ENCODE measurements at regions not wholly inside any gene's neighbourhood (a gene's known extent, or its start where the extent isn't known, plus 50 kb on each side); places are given as distances from the start of the nearest gene placed in this dataset.

DNA sequence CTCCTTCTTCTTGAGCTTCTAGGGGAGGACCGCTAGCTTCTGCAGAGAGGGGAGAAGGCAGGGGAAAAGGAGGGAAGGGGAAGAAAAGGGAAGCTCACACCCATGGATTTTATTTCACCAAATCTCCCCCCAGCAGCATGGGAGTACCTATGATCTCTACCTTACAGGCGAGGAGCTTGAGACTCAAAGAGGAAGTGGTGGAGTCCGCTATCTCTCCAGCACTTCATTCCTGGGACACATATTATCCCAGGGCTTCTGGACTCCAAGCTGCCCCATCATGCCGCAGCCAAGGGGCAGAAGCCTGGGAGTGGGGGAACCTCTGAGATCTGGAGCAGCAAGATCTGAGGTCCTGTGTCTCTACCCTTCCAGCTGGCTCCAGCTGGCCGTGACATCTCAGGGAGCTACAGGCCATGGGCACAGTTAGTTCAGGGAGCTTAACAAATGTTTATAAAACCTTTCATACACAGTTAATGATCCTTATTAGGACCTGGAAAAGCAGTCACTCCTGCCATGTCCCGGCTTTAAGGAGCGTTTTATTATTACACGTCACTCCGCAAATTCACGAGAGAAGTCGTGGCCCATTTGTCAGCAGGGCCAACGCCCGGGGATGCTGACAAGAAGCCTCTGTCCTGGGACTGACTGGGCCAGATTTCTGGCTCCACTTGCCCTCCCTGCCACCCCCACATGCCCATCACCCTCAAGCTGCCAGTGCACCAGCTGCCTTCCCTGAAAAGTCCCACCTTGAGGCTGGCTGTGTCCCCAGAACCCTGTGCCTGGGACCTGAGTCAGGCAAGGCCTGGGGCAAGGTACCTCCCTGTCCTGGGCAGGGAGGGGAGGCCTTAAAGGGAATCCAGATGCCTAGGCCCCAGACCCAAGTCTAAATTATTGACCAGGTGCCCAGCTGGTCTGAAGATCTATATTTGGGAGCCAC lies 132.1 kb upstream of the ZMIZ1 start:
- DNase-seq (no peak), ATAC-seq (replicated peaks) (no peak)
- peaks cover 27 to 30% of the 10 kb centered on the region in 2 donors for H3K27me3 Mint-ChIP-seq
- no peaks in the 10 kb centered on the region for H3K36me3 Mint-ChIP-seq
- no peak overlapping the region for H3K27ac Mint-ChIP-seq
- peaks cover 3 to 10% of the 10 kb centered on the region in 2 donors for H3K4me1 Mint-ChIP-seq
- H3K9me3 Mint-ChIP-seq, result no peaks in the 10 kb centered on the region
- no peak overlapping the region for H3K4me3 Mint-ChIP-seq

DNA sequence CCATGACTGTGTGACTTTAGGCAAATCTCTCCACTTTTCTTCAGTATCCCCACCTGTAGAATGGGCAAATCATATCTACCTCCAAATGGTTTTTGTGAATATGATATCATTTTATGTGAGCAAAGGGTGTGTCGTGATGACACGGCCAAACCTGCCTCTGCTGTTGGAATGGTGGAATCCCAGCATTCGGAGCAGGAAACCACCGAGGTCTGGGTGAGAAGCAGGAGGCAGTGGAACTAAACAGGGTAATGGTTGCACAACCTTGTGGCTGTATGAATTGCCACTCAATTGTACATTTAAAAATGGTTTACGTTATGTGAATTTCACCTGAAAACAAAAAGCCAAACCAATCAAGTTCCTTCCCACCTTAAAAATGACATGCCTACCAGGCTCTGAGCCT lies 131.4 kb upstream of the ZMIZ1 start:
- Mint-ChIP-seq H3K4me1 (peaks cover 3 to 10% of the 10 kb centered on the region in 2 donors), H3K9me3 (no peaks in the 10 kb centered on the region)

DNA sequence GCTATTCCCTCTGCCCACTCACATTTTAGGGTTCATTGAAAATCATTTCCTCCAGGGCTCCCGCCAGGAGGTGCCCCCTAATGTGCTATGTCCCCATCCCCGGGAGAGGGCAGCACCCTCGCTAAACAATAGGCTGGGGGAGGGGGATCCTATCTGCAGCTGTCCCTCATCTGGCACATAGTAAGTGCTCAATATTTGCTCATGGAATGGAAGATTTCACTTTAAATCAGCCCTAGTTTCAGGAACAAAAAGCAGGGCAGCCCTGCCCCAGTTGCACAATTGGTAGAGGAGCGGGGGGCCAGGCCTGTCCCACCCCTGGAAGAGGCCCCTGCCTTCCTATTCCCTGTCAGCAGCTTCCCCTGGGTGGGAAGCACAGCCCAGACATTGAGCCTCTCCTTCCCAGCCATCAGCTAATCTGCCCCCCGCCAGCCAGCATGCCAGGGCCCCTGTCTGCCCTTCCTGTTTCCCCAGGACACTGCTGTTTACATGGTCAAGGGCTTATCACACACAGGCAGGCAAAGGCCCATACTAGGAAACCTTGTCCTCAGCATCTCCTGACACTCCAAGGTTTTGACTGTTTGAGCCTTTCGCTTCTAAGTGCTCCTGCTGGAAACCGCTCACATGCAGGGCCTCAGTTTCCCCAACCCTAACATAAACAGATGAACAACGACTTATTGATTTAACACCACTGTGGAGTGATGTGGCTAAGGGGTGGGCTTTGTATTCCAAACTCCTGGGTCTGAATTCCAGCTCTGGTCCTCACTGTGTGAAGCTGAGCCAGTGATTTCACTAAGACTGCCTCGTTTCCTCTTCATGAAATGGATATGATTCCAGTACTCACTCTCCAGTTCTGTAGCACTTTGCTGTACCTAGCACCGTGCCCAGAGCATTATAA lies 130.7 kb upstream of the ZMIZ1 start:
- Mint-ChIP-seq H3K4me1 (peaks cover 3 to 10% of the 10 kb centered on the region in 2 donors), H3K27ac (no peak overlapping the region), H3K4me3 (no peak overlapping the region), H3K9me3 (peaks cover 2 to 5% of the 10 kb centered on the region in 2 donors), H3K36me3 (no peaks in the 10 kb centered on the region), H3K27me3 (peaks cover 26 to 27% of the 10 kb centered on the region in 2 donors)
- DNase-seq, result no peak
- peak in 1 of 2 donors; percentile 22 for ATAC-seq (replicated peaks)

More for the DNA sequence above, 131.4 kb upstream of the ZMIZ1 start:
- ATAC-seq (replicated peaks) (no peak), DNase-seq (no peak)
- Mint-ChIP-seq H3K27me3 (peaks cover 24 to 25% of the 10 kb centered on the region in 2 donors), H3K4me3 (no peak overlapping the region), H3K36me3 (no peaks in the 10 kb centered on the region), H3K27ac (no peak overlapping the region)

DNA sequence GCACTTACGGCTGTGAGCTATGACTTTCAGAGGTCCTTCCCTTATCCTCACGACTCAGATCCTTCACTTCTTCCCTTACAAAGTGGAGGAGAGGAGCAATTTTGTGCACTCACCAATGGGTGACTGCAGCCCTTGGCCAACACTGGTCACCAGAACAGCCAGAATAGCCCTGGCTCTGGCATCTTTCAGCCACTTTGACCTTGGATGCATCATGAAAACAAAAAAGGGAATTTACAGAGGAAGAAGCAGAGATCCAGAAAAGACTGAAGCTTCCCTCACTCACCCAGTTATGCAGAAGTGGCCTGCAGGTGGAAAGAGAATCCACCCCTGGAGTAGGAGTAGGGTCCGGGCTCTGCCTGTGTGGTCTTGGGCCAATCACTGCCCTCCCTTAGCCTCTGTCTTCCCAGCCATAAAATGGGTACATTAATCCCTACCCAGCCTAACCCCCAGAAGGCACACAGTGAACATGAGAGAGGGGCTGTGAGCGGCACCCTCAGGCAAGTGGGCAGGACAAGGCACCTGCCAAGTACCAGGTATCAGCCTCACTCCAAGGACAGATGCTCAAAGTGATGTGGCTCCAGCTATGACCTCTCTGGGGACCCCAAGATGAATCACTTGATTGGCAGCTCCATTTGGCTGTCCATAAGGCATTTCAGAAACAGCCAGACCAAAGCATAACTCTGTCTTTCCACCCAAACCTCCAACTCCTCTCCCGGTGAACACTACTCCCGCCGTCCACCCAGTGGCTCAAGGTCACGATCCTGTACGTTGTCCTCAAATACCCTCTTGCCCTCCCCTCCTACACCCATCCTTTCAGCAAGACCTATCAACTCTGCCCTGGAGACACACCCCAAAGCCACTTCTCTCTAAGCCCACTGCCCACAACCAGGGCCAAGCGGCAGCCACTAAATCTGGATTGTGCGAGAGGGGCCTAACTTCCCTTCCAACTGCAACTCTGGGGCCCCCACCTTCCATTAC lies 129.8 kb upstream of the ZMIZ1 start:
- Mint-ChIP-seq H3K27me3 (peaks cover 27 to 36% of the 10 kb centered on the region in 2 donors), H3K4me3 (no peak overlapping the region), H3K9me3 (peaks cover 4 to 6% of the 10 kb centered on the region in 2 donors), H3K4me1 (peaks cover 3 to 10% of the 10 kb centered on the region in 2 donors), H3K27ac (no peak overlapping the region), H3K36me3 (no peaks in the 10 kb centered on the region)
- no peak for ATAC-seq (replicated peaks)
- no peak for DNase-seq

DNA sequence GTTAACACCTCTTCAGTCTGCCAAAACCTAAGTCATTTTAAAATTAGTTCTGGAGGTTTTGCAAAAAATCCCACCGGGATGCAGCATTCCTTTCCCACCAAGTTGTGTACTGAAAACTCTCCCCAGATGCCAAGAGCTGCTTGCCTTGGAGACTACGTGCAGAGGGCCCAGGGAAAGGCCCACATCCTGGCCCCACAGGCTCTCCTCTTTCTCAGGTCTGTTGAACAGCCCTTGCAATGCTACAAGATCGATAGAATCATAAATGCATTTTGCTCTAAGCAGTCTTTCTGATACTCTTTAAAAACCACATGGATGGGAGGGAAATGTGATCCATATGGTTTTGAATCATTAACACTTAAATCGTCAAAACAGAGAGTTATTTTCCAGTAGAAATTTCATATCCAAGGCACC lies 126.7 kb upstream of the ZMIZ1 start:
- H3K27ac Mint-ChIP-seq, result no peak overlapping the region
- ATAC-seq (replicated peaks), result no peak
- H3K27me3 Mint-ChIP-seq, result peaks cover 23 to 40% of the 10 kb centered on the region in 2 donors
- H3K36me3 Mint-ChIP-seq, result no peaks in the 10 kb centered on the region
- no peak overlapping the region for H3K4me3 Mint-ChIP-seq
- H3K4me1 Mint-ChIP-seq, result peaks cover 3 to 10% of the 10 kb centered on the region in 2 donors
- DNase-seq, result no peak
- peaks cover 4 to 6% of the 10 kb centered on the region in 2 donors for H3K9me3 Mint-ChIP-seq

DNA sequence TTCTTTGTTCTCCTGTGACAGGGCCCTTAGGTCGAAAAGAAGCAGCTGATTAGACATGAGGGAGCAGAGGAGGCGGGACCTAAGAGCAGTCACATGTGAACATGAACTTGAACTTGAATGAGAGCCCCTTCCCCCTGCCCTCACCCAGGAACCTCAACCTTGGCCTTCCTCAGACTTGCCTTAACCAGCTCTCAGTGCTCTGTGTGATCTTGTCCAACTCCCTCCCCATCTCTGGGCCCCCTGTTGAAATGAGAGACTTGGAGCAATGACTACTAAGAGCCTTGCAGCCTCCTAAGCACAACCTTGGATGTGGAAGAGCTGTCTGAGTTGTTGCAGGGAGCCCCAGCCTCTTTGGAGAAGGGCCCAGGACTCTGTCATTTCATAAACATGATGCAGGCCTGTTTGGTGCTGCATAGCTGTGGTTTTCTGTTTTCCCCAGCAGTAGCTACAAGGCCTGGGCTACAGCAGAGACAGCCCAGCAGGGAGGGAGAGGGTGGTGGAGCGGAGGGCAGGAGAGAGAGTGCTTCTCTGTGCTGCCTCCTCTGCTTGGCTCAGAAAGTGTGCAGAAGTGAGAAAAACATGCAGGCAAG lies 123.9 kb upstream of the ZMIZ1 start:
- DNase-seq (no peak), ATAC-seq (replicated peaks) (no peak)
- peaks cover 22 to 37% of the 10 kb centered on the region in 2 donors for H3K27me3 Mint-ChIP-seq
- no peak overlapping the region for H3K4me3 Mint-ChIP-seq
- H3K36me3 Mint-ChIP-seq, result no peaks in the 10 kb centered on the region
- H3K9me3 Mint-ChIP-seq, result peaks cover 4 to 6% of the 10 kb centered on the region in 2 donors
- H3K4me1 Mint-ChIP-seq, result no peaks in the 10 kb centered on the region
- H3K27ac Mint-ChIP-seq, result peak overlapping the region; percentile 37

DNA sequence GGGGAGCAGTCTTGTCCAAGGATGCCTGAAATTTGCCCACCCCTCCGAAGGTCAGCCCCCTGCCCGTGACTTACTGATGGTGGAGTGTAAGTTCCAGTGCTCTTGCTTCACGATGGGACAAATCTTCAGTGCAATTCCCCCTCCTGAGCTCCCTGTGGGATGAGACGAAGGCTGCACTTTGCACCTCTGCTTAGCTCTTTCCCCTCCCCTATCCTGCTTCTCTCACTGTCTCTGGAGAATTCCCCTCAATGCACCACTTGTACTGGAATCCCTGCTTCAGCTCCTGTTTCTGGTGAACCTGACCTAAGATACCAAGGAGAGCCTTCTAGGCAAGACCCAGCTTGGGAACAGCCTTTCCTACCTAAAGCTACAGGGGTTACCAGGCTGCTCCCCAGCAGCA lies 122.9 kb upstream of the ZMIZ1 start:
- Mint-ChIP-seq H3K9me3 (peaks cover 4 to 6% of the 10 kb centered on the region in 2 donors), H3K4me1 (no peaks in the 10 kb centered on the region), H3K27ac (no peak overlapping the region), H3K27me3 (peaks cover 32 to 47% of the 10 kb centered on the region in 2 donors), H3K36me3 (no peaks in the 10 kb centered on the region), H3K4me3 (no peak overlapping the region)
- DNase-seq (no peak), ATAC-seq (replicated peaks) (no peak)

DNA sequence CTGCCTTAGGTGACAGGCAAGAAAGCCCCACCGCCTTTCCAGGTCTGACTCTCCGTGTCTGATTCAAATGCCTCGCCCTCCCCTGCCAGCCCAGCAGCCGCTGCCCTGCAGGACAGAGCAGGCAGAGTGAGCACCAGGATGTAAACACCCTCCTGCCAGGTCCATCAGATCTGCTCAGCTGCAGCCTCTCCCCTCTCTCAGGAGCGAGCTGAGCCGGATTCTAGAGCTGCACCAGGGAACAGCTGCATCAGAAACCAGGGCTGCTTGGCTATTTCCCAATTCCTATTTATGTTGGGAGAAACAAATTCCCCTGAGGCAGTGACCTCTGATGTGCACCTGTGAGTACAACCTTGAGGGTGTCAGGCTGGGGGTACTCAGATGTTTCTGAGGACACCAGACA lies 121.5 kb upstream of the ZMIZ1 start:
- Mint-ChIP-seq H3K27me3 (peaks cover 42 to 60% of the 10 kb centered on the region in 2 donors), H3K4me1 (no peaks in the 10 kb centered on the region), H3K27ac (no peak overlapping the region), H3K36me3 (no peaks in the 10 kb centered on the region), H3K4me3 (no peak overlapping the region), H3K9me3 (peaks cover 4 to 6% of the 10 kb centered on the region in 2 donors)
- ATAC-seq (replicated peaks) (no peak), DNase-seq (no peak)

DNA sequence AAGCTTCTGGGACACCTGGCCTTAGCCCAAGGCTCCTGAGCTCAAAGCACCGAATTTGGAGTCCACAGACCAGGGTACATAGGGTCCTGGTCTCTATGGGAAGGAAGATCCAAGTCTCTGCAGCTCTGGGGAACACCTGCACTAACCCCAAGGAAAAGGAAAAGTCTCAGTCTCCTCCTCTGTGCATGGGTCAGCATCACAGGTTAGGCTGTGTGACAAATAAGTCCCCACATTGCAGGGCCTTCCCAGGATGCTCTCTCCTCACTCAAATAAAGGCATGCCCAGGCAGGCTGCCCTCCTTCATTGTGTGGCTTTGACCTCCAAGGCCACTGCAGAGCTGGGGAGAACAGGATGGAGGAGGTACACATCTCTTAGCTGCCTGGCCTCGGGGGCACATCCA lies 121.0 kb upstream of the ZMIZ1 start:
- no peak overlapping the region for H3K4me3 Mint-ChIP-seq
- H3K27ac Mint-ChIP-seq, result no peak overlapping the region
- ATAC-seq (replicated peaks) (no peak), DNase-seq (no peak)
- H3K9me3 Mint-ChIP-seq, result peaks cover 2 to 4% of the 10 kb centered on the region in 2 donors
- H3K27me3 Mint-ChIP-seq, result peaks cover 44 to 63% of the 10 kb centered on the region in 2 donors
- peaks cover 0 to 3% of the 10 kb centered on the region in 2 donors for H3K4me1 Mint-ChIP-seq
- H3K36me3 Mint-ChIP-seq, result no peaks in the 10 kb centered on the region

DNA sequence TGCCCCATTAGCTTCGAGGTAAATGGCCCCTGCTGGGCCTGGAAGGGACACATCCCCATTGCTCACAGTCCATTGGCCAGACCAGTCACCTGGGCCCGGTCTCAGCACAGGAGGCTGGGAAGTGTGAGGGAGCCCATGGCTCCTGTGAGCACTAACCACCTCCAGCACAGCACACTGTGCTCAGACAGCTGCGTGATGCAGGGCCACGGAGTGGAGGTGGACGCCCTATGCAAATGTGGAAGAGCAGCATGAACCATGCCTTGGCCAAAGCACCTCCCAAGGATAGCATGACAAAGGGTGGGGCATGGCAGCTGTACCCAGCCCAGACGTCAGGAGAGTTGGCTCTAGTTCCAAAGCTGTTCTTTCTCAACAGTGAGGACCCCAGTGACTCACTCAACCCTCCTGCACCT lies 120.1 kb upstream of the ZMIZ1 start:
- Mint-ChIP-seq H3K4me1 (peaks cover 4 to 11% of the 10 kb centered on the region in 2 donors), H3K4me3 (no peak overlapping the region), H3K27me3 (peaks cover 43 to 62% of the 10 kb centered on the region in 2 donors), H3K36me3 (no peaks in the 10 kb centered on the region), H3K27ac (no peak overlapping the region), H3K9me3 (no peaks in the 10 kb centered on the region)
- ATAC-seq (replicated peaks) (no peak), DNase-seq (no peak)

DNA sequence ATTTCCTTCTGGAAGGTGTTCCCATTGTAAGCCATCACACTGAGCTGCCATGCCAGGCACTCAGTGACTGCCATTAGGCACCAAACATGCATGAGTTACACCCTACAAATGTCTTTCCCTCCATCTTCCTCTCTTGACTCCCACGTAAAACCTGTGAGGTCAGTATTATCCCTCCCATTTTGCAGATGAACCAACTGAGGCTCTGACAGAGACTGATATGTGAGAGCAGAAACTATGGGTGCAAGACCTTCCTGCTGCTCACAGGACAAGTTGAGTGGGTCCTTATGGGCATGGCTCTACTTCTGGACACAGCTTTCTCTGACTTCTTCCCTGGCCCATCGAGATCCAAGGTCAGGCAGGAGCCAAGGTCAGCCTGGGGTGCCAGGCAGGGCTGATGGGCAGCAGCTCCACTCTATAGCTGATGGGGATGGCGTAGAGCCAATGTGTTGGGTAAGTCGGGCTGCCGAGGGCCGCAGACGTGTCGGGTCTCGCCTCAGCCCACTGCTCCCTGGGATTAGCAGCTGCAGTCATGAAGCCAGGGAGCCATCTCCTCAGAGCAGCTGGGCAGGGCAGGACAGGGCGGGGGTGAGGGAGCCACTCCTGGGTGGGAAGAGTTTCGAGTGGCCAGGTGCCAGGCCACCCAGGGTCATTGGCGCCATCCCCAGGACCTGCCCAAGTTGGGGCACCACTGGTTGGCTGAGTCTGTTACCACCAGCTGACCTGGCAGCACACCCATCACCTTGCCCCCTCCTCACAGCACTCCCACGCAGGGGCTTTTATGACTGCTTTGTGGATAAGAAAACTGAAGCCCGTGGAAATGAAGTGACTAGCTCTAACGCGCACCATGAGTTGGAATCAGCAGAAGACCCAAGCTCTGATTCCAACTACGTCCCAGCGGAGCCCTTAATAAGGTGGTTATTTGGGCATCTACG lies 117.8 kb upstream of the ZMIZ1 start:
- peaks cover 4 to 11% of the 10 kb centered on the region in 2 donors for H3K4me1 Mint-ChIP-seq
- no peak for ATAC-seq (replicated peaks)
- DNase-seq, result no peak
- H3K4me3 Mint-ChIP-seq, result no peak overlapping the region
- no peaks in the 10 kb centered on the region for H3K36me3 Mint-ChIP-seq
- H3K27me3 Mint-ChIP-seq, result peaks cover 48 to 66% of the 10 kb centered on the region in 2 donors
- no peak overlapping the region for H3K27ac Mint-ChIP-seq
- H3K9me3 Mint-ChIP-seq, result no peaks in the 10 kb centered on the region

DNA sequence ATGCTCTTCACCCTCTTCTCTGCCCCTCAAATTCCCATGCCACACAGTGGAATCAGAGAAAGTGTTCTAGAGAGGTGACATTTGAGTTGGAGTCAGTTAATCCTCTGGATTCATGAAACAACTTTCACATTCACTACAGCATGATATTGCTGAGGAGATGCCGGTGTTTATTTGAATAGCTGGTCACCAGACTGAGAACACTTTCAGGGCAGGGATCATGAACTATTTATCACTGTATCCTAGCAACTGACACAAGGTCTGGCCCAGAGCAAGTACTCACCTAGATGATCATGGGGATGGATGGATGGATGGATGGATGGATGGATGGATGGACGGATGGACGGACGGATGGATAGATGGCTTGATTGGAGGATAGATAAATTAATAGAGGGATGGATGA lies 116.7 kb upstream of the ZMIZ1 start:
- ATAC-seq (replicated peaks), result no peak
- DNase-seq, result no peak
- Mint-ChIP-seq H3K27ac (no peak overlapping the region), H3K27me3 (peaks cover 48 to 64% of the 10 kb centered on the region in 2 donors), H3K4me3 (no peak overlapping the region), H3K4me1 (peaks cover 4 to 11% of the 10 kb centered on the region in 2 donors), H3K36me3 (no peaks in the 10 kb centered on the region), H3K9me3 (no peaks in the 10 kb centered on the region)
